Prostate gland (tissue), 2 donors: ENCODE measurements at regions not wholly inside any gene's neighbourhood (a gene's known extent, or its start where the extent isn't known, plus 50 kb on each side); places are given as distances from the start of the nearest gene placed in this dataset.

Experiments
- CTCF ChIP-seq, 4 experiments: fragments of 200-600 bp in 2 of 4; fragments of 450-650 bp in 2 of 4; sonication (generic) in 2 of 4; IDR thresholded peaks; 1 replicate in 3 of 4; 2 replicates in 1 of 4; pipeline ENCODE4 v1.5.1; 2016 to 2019; ENCODE audit warnings: antibody characterized with exemption in 4 of 4, mild to moderate bottlenecking in 2 of 4, moderate library complexity in 2 of 4
- POLR2A ChIP-seq: fragments of 450-650 bp; IDR thresholded peaks from one replicate; pipeline ENCODE4 v1.6.1; 2016; ENCODE audit warnings: antibody characterized with exemption, mild to moderate bottlenecking
- POLR2AphosphoS5 ChIP-seq: sonication (generic); formaldehyde crosslinking; IDR thresholded peaks from one replicate; pipeline ENCODE4 v1.6.1; 2017; ENCODE audit warnings: antibody characterized with exemption

GRCh38 chr3:148168347-148168746 lies 529.4 kb upstream of the AGTR1 start:
- TF ChIP-seq CTCF (IDR thresholded peaks at IDR 0.05) (no peak), POLR2A (no peak), POLR2AphosphoS5 (no peak)
